ENCODE measurements at regions not wholly inside any gene's neighbourhood (a gene's known extent, or its start where the extent isn't known, plus 50 kb on each side); places are given as distances from the start of the nearest gene placed in this dataset.

GRCh38 chr6:139765825-139766285 lies 391.4 kb upstream of the CITED2 start:
- TF ChIP-seq CTCF (IDR thresholded peaks at IDR 0.05 in 4 of 5, conservative IDR thresholded peaks at IDR 0.05 in 1 of 5) (no peak), POLR2A (IDR thresholded peaks at IDR 0.05) (peak in 1 of 2 donors; percentile 18)
